HEK293 (cell line): ENCODE measurements at regions not wholly inside any gene's neighbourhood (a gene's known extent, or its start where the extent isn't known, plus 50 kb on each side); places are given as distances from the start of the nearest gene placed in this dataset.

Experiments used
- CTCF ChIA-PET: fragments of 350-600 bp; formaldehyde crosslinking; extraction: SDS; loops from one replicate; lab custom pipeline; 2021; ENCODE audit warnings: antibody characterized with exemption; lab: Yijun Ruan, JAX
- POLR2A ChIA-PET: fragments of 300-600 bp; formaldehyde crosslinking; extraction: SDS; loops from one replicate; lab custom pipeline; 2020; ENCODE audit warnings: antibody characterized with exemption, inconsistent platforms; lab: Yijun Ruan, JAX
- H3K27ac ChIP-seq: fragments of 200-500 bp; sonication (Bioruptor generic); 2 replicates; pipeline ENCODE4 v1.5.1; 2014; ENCODE audit warnings: low read depth, low read length, control low read depth, inconsistent platforms; ENCODE audit errors: extremely low read depth
- H3K36me3 ChIP-seq, 2 experiments: fragments of 200-500 bp in 1 of 2; sonication (Bioruptor generic) in 1 of 2; 1 replicate in 1 of 2; 2 replicates in 1 of 2; pipeline ENCODE4 v1.5.1; 2014 to 2017; ENCODE audit warnings: inconsistent platforms in 2 of 2, low read length in 2 of 2; ENCODE audit not compliant: control insufficient read depth in 2 of 2, insufficient read depth in 1 of 2
- H3K4me1 ChIP-seq: fragments of 200-500 bp; sonication (Bioruptor generic); 2 replicates; pipeline ENCODE4 v1.5.1; 2014; ENCODE audit warnings: mild to moderate bottlenecking, low read length, inconsistent platforms; ENCODE audit not compliant: control insufficient read depth, insufficient read depth
- H3K4me3 ChIP-seq: 2 replicates; pipeline ENCODE4 v1.5.1; 2011; ENCODE audit warnings: low read depth, mild to moderate bottlenecking, control low read depth, low read length, moderate library complexity
- H3K9me3 ChIP-seq: fragments of 200-500 bp; sonication (Bioruptor generic); 2 replicates; pipeline ENCODE4 v1.5.1; 2014; ENCODE audit warnings: low read depth, low read length, inconsistent platforms; ENCODE audit not compliant: control insufficient read depth, insufficient read depth
- BCL11A ChIP-seq: fragments of 450-650 bp; formaldehyde crosslinking; IDR thresholded peaks from 2 replicates; pipeline ENCODE4 v1.5.1; 2016; ENCODE audit warnings: low read depth, missing biosample characterization, missing genetic modification characterization
- BCL11B ChIP-seq: fragments of 450-650 bp; formaldehyde crosslinking; IDR thresholded peaks from 2 replicates; pipeline ENCODE4 v1.5.1; 2016; ENCODE audit warnings: low read depth, missing biosample characterization, missing genetic modification characterization
- EGR2 ChIP-seq: fragments of 450-650 bp; formaldehyde crosslinking; IDR thresholded peaks from 2 replicates; pipeline ENCODE4 v1.5.1; 2016; ENCODE audit warnings: low read depth, missing biosample characterization, missing genetic modification characterization
- GLI4 ChIP-seq: fragments of 450-650 bp; formaldehyde crosslinking; IDR thresholded peaks from 2 replicates; pipeline ENCODE4 v1.5.1; 2016; ENCODE audit warnings: missing biosample characterization, missing genetic modification characterization
- HOXC10 ChIP-seq: sonication (generic); formaldehyde crosslinking; IDR thresholded peaks from 2 replicates; pipeline ENCODE4 v1.8.1; 2023; ENCODE audit warnings: mild to moderate bottlenecking, missing genetic modification reagents
- IKZF3 ChIP-seq: fragments of 450-650 bp; IDR thresholded peaks from 2 replicates; pipeline ENCODE4 v1.5.0; 2018; ENCODE audit warnings: missing biosample characterization, mild to moderate bottlenecking, missing genetic modification characterization, moderate library complexity
- KLF10 ChIP-seq: fragments of 450-650 bp; IDR thresholded peaks from 2 replicates; pipeline ENCODE4 v1.5.1; 2018; ENCODE audit warnings: missing biosample characterization, mild to moderate bottlenecking, missing genetic modification characterization
- OSR2 ChIP-seq: fragments of 450-650 bp; formaldehyde crosslinking; IDR thresholded peaks from 2 replicates; pipeline ENCODE4 v1.5.1; 2016; ENCODE audit warnings: missing biosample characterization, missing genetic modification characterization
- TRIM28 ChIP-seq: IDR thresholded peaks from 2 replicates; pipeline ENCODE4 v1.6.1; 2011; ENCODE audit warnings: low read length, control low read depth, borderline replicate concordance
- ZNF184 ChIP-seq: fragments of 450-650 bp; IDR thresholded peaks from 2 replicates; pipeline ENCODE4 v1.5.1; 2018; ENCODE audit warnings: missing biosample characterization, mild to moderate bottlenecking, missing genetic modification characterization
- ZNF221 ChIP-seq: fragments of 450-650 bp; formaldehyde crosslinking; IDR thresholded peaks from 2 replicates; pipeline ENCODE4 v1.5.1; 2017; ENCODE audit warnings: missing biosample characterization, missing genetic modification characterization, borderline replicate concordance
- ZNF335 ChIP-seq: fragments of 450-650 bp; formaldehyde crosslinking; conservative IDR thresholded peaks from 2 replicates; pipeline ENCODE4 v1.5.1; 2016; ENCODE audit warnings: missing biosample characterization, missing genetic modification characterization
- ZNF37A ChIP-seq: fragments of 450-650 bp; IDR thresholded peaks from 2 replicates; pipeline ENCODE4 v1.5.1; 2018; ENCODE audit warnings: missing biosample characterization, missing genetic modification characterization
- ZNF521 ChIP-seq: fragments of 450-650 bp; formaldehyde crosslinking; IDR thresholded peaks from 2 replicates; pipeline ENCODE4 v1.5.1; 2017; ENCODE audit warnings: missing biosample characterization, mild to moderate bottlenecking, missing genetic modification characterization
- ZNF677 ChIP-seq: fragments of 450-650 bp; IDR thresholded peaks from 2 replicates; pipeline ENCODE4 v1.5.0; 2018; ENCODE audit warnings: missing biosample characterization, mild to moderate bottlenecking, missing genetic modification characterization, moderate library complexity
- TF ChIP-seq, protein P1 (sequence below): fragments of 450-650 bp; formaldehyde crosslinking; IDR thresholded peaks from 2 replicates; pipeline ENCODE4 v1.5.1; 2017; ENCODE audit warnings: missing biosample characterization, missing genetic modification characterization
- TF ChIP-seq, protein P2 (sequence below): fragments of 450-650 bp; formaldehyde crosslinking; IDR thresholded peaks from 2 replicates; pipeline ENCODE4 v1.5.1; 2017; ENCODE audit warnings: missing biosample characterization, missing genetic modification characterization
- TF ChIP-seq, protein P3 (sequence below): fragments of 450-650 bp; formaldehyde crosslinking; IDR thresholded peaks from 2 replicates; pipeline ENCODE4 v1.5.1; 2016; ENCODE audit warnings: missing biosample characterization, missing genetic modification characterization
- TF ChIP-seq, protein P4 (sequence below): fragments of 450-650 bp; formaldehyde crosslinking; IDR thresholded peaks from 2 replicates; pipeline ENCODE4 v1.5.1; 2016; ENCODE audit warnings: missing biosample characterization, missing genetic modification characterization
- TF ChIP-seq, protein P5 (sequence below): fragments of 450-650 bp; formaldehyde crosslinking; IDR thresholded peaks from 2 replicates; pipeline ENCODE4 v1.5.1; 2016; ENCODE audit warnings: missing biosample characterization, missing genetic modification characterization

DNA sequence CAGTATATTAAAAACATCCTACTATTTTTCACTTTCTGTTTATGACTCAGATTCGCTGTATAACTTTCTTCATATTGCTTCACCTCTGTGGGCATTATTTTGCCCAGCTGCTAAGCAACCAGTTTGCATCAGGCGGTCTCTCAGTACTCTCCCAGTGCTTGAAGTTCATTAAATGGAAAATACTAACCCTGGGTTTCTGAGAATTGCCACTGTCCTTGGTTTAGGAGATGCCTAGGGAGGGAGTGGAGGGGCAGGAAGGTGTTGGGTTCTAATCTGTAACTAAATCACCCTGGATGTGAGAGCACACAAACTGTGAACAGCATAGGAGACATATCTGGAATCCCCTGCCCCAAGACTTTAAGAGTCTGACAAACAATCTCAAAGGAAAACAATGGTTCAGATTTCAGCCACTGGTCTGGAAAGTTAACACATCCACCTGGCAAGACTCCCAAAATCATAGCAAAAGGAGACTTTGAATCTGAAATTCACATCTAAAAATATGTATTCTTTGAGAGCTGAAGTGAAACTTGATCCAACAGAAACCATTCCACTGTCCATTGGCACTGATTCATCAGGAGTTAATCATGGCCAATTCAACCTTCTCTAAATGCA is 540.0 kb downstream of the SOX6 start (continued):
- TF ChIP-seq, protein P1, sequence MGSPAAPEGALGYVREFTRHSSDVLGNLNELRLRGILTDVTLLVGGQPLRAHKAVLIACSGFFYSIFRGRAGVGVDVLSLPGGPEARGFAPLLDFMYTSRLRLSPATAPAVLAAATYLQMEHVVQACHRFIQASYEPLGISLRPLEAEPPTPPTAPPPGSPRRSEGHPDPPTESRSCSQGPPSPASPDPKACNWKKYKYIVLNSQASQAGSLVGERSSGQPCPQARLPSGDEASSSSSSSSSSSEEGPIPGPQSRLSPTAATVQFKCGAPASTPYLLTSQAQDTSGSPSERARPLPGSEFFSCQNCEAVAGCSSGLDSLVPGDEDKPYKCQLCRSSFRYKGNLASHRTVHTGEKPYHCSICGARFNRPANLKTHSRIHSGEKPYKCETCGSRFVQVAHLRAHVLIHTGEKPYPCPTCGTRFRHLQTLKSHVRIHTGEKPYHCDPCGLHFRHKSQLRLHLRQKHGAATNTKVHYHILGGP (tag by site-specific recombination) = no peak

DNA sequence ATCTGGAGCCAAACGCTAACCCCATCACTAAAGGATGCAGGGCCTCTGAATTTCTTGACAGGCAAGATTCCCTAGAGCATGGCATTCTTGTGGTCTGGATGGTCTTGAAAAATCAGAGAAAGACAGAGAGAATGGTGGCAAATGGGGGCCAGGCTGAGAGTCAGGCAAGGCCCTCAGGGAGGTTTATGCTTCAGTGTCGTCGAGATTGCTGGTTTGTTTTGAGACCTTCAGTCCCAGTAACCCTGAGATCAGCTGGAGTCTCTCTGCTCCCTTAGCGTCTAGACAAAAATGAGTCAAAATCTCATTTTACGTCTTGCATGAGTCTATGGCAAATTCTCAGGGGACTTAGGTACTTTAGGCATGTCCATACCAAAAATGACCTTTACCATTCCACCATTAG is 539.3 kb downstream of the SOX6 start:
- Histone ChIP-seq H3K4me1 (no peaks in the 10 kb centered on the region), H3K36me3 (no peaks in the 10 kb centered on the region), H3K9me3 (no peaks in the 10 kb centered on the region), H3K4me3 (no peak overlapping the region), H3K27ac (no peak overlapping the region)
- ChIA-PET CTCF (no interaction called here), POLR2A (no interaction called here)
- no peak for TF ChIP-seq KLF10 (tag by site-specific recombination)
- TF ChIP-seq, protein P2, sequence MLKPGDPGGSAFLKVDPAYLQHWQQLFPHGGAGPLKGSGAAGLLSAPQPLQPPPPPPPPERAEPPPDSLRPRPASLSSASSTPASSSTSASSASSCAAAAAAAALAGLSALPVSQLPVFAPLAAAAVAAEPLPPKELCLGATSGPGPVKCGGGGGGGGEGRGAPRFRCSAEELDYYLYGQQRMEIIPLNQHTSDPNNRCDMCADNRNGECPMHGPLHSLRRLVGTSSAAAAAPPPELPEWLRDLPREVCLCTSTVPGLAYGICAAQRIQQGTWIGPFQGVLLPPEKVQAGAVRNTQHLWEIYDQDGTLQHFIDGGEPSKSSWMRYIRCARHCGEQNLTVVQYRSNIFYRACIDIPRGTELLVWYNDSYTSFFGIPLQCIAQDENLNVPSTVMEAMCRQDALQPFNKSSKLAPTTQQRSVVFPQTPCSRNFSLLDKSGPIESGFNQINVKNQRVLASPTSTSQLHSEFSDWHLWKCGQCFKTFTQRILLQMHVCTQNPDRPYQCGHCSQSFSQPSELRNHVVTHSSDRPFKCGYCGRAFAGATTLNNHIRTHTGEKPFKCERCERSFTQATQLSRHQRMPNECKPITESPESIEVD (tag by site-specific recombination) = no peak
- no peak for TF ChIP-seq ZNF221
- TF ChIP-seq EGR2 = no peak
- TF ChIP-seq ZNF335 (tag by site-specific recombination) = no peak
- no peak for TF ChIP-seq ZNF37A (tag by site-specific recombination)
- TF ChIP-seq, protein P1 (tag by site-specific recombination) = no peak
- no peak for TF ChIP-seq BCL11B (tag by site-specific recombination)
- TF ChIP-seq ZNF521 (tag by site-specific recombination) = no peak
- TF ChIP-seq TRIM28 = no peak

DNA sequence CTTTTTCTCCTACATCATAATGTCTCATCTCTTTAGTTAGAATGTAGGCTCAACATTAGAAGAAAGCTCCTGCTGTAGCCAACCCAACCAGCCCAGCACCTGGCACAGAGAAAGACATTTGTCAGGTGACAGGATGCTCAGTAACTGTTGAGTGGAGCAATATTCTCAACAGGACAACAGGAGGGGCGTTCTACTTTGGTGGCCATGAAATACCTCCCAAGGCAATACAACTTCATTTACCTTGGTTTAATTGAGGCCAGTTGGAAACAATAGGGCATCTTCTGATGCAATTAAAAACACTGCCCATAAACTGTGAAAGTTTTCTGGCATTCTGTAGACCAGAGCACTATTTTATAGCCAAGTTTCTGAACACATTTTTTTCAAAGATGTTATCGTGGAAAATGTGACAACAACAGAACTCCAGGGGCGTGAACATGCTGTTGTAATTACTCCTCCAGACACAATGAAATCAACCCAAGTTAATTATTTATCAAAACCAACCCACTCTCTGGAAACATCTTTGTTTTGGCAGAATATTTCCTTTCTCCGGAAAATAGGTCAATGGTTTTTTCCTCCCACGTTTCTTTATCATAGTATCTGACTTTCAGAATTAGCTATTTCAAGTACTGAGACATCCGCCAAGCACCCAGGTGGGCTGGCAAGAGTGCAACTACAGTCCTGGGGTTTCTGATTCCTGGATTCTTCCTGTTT is 538.1 kb downstream of the SOX6 start:
- ChIA-PET CTCF (interaction anchor here (0.9 to 2.0 kb wide), 2 partner anchors 8 to 12 kb away, joined by 3 to 11 read pairs; no protein-coding TSS in a partner anchor), POLR2A (no interaction called here)
- H3K36me3 ChIP-seq = no peaks in the 10 kb centered on the region
- no peak overlapping the region for H3K4me3 ChIP-seq
- no peaks in the 10 kb centered on the region for H3K4me1 ChIP-seq
- no peaks in the 10 kb centered on the region for H3K9me3 ChIP-seq
- no peak overlapping the region for H3K27ac ChIP-seq
- TF ChIP-seq, protein P3, sequence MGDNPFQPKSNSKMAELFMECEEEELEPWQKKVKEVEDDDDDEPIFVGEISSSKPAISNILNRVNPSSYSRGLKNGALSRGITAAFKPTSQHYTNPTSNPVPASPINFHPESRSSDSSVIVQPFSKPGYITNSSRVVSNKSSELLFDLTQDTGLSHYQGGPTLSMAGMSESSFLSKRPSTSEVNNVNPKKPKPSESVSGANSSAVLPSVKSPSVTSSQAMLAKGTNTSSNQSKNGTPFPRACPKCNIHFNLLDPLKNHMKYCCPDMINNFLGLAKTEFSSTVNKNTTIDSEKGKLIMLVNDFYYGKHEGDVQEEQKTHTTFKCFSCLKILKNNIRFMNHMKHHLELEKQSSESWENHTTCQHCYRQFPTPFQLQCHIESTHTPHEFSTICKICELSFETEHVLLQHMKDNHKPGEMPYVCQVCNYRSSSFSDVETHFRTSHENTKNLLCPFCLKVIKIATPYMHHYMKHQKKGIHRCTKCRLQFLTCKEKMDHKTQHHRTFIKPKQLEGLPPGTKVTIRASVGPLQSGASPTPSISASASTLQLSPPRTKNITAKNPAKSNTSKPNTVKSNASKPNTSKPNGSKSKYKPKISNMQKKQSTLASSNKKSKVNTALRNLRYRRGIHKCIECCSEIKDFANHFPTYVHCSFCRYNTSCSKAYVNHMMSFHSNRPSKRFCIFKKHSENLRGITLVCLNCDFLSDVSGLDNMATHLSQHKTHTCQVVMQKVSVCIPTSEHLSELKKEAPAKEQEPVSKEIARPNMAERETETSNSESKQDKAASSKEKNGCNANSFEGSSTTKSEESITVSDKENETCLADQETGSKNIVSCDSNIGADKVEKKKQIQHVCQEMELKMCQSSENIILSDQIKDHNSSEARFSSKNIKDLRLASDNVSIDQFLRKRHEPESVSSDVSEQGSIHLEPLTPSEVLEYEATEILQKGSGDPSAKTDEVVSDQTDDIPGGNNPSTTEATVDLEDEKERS (tag by site-specific recombination) = no peak
- TF ChIP-seq GLI4 (tag by site-specific recombination) = no peak
- TF ChIP-seq ZNF184 (tag by site-specific recombination) = no peak
- no peak for TF ChIP-seq OSR2
- no peak for TF ChIP-seq ZNF677 (tag by site-specific recombination)
- TF ChIP-seq IKZF3 = no peak
- TF ChIP-seq, protein P4, sequence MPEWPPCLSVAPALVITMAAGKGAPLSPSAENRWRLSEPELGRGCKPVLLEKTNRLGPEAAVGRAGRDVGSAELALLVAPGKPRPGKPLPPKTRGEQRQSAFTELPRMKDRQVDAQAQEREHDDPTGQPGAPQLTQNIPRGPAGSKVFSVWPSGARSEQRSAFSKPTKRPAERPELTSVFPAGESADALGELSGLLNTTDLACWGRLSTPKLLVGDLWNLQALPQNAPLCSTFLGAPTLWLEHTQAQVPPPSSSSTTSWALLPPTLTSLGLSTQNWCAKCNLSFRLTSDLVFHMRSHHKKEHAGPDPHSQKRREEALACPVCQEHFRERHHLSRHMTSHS (tag by site-specific recombination) = no peak
- TF ChIP-seq HOXC10 (CRISPR knock-in tag) = no peak
- TF ChIP-seq BCL11A (tag by site-specific recombination) = no peak
- TF ChIP-seq, protein P5, sequence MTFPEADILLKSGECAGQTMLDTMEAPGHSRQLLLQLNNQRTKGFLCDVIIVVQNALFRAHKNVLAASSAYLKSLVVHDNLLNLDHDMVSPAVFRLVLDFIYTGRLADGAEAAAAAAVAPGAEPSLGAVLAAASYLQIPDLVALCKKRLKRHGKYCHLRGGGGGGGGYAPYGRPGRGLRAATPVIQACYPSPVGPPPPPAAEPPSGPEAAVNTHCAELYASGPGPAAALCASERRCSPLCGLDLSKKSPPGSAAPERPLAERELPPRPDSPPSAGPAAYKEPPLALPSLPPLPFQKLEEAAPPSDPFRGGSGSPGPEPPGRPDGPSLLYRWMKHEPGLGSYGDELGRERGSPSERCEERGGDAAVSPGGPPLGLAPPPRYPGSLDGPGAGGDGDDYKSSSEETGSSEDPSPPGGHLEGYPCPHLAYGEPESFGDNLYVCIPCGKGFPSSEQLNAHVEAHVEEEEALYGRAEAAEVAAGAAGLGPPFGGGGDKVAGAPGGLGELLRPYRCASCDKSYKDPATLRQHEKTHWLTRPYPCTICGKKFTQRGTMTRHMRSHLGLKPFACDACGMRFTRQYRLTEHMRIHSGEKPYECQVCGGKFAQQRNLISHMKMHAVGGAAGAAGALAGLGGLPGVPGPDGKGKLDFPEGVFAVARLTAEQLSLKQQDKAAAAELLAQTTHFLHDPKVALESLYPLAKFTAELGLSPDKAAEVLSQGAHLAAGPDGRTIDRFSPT (tag by site-specific recombination) = no peak
